Erythroblast (primary cell): ENCODE measurements at regions not wholly inside any gene's neighbourhood (a gene's known extent, or its start where the extent isn't known, plus 50 kb on each side); places are given as distances from the start of the nearest gene placed in this dataset.
"Not testable (repeated sequence)": the region's sequence is repeated elsewhere in the genome, so short reads cannot be mapped to it uniquely, and the experiment has no call there.

Experiments used
- GATA1 ChIP-seq: IDR thresholded peaks from 2 replicates; pipeline ENCODE4 v1.6.1; 2011; ENCODE audit warnings: low read depth, mild to moderate bottlenecking, control low read depth, low read length, moderate library complexity
- POLR2A ChIP-seq: IDR thresholded peaks from 2 replicates; pipeline ENCODE4 v1.6.1; 2011; ENCODE audit warnings: mild to moderate bottlenecking, low read length

DNA sequence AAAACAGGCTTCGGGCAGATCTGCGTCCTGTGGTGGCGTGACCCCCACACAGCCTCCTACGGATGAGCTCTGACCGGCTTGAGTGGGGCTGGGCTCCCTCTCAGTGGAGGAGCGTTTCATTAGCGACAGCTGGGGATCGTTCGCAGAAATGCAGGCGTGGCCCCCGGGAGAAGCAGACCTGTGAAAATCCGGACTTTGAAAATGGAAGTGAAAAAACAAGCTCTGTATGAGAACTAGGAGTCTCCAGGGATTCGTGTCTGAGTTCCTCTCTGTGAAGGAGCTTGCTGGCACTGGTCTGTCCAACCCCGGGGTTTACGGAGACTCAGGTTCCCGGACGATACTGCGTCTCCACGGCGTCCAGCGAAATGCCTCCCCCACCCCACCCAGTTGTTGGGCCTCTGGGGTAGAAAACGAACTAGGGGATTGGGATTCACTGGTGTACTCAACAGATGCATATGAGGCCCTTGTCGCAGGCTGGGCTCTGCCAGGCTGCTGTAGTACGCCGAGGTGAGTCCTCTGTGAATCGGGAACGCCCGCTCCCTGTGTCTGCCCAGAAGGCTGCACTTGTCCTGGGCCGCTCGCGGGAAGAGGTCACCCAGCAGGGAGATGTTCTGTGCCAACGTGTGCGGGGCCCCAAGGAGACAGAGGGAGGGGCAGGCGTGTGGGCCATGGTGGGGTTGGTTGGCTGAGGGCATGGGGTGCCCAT is 119.7 kb upstream of the ZNF469 start:
- not testable (repeated sequence) for TF ChIP-seq POLR2A, GATA1
